ENCODE measurements at regions not wholly inside any gene's neighbourhood (a gene's known extent, or its start where the extent isn't known, plus 50 kb on each side); places are given as distances from the start of the nearest gene placed in this dataset.

GRCh38 chr11:11068113-11068512 is 210.3 kb upstream of the ZBED5 start:
- TF ChIP-seq CTCF (IDR thresholded peaks at IDR 0.05) = no peak
- TF ChIP-seq POLR2AphosphoS5 (IDR thresholded peaks at IDR 0.05; ENCODE audit: insufficient read depth in 1 of 2, low read depth in 1 of 2) = no peak

All from vagina (tissue), 2 donors.